Neural cell (in vitro differentiated cells): ENCODE measurements at regions not wholly inside any gene's neighbourhood (a gene's known extent, or its start where the extent isn't known, plus 50 kb on each side); places are given as distances from the start of the nearest gene placed in this dataset.

Experiments
- H2AFZ ChIP-seq: fragments of 200-600, 300-800 bp; sonication (generic), shearing (Covaris generic); 2 replicates; pipeline ENCODE4 v1.6.0; 2014; ENCODE audit warnings: low read depth, mild to moderate bottlenecking, antibody characterized with exemption, low read length, moderate library complexity
- H3F3A ChIP-seq: fragments of 200-600 bp; shearing (Covaris generic); 2 replicates; pipeline ENCODE4 v1.6.1; 2016; ENCODE audit warnings: mild to moderate bottlenecking, moderate library complexity, mixed read lengths, antibody characterized with exemption, low read length; ENCODE audit not compliant: insufficient read depth, poor library complexity, severe bottlenecking
- H3K27ac ChIP-seq: fragments of 200-600, 300-800 bp; sonication (generic), shearing (Covaris generic); 2 replicates; pipeline ENCODE4 v1.5.1; 2014; ENCODE audit warnings: mild to moderate bottlenecking, low read length, moderate library complexity
- H3K27me3 ChIP-seq: fragments of 300-800, 200-600 bp; sonication (generic), shearing (Covaris generic); 2 replicates; pipeline ENCODE4 v1.6.0; 2014; ENCODE audit warnings: mild to moderate bottlenecking, low read depth, low read length, moderate library complexity; ENCODE audit not compliant: insufficient read depth
- H3K36me3 ChIP-seq: fragments of 300-800, 200-600 bp; sonication (generic), shearing (Covaris generic); 2 replicates; pipeline ENCODE4 v1.5.1; 2014; ENCODE audit warnings: mild to moderate bottlenecking, antibody characterized with exemption, low read length, moderate library complexity; ENCODE audit not compliant: insufficient read depth
- H3K4me2 ChIP-seq: fragments of 300-800, 200-600 bp; sonication (generic), shearing (Covaris generic); 2 replicates; pipeline ENCODE4 v1.6.0; 2014; ENCODE audit warnings: mild to moderate bottlenecking, low read length
- H3K4me3 ChIP-seq: fragments of 300-800, 200-600 bp; sonication (generic), shearing (Covaris generic); 2 replicates; pipeline ENCODE4 v1.5.1; 2014; ENCODE audit warnings: mild to moderate bottlenecking, low read length, moderate library complexity
- H3K79me2 ChIP-seq: fragments of 200-600 bp; shearing (Covaris generic); replicated peaks from 2 replicates; pipeline ENCODE4 v1.6.0; 2014; ENCODE audit warnings: mild to moderate bottlenecking, low read length, moderate library complexity; ENCODE audit not compliant: insufficient read depth
- H3K9ac ChIP-seq: fragments of 300-800, 200-600 bp; sonication (generic), shearing (Covaris generic); 2 replicates; pipeline ENCODE4 v1.6.1; 2016; ENCODE audit warnings: mild to moderate bottlenecking, low read length, mixed read lengths
- H3K9me2 ChIP-seq: fragments of 200-600 bp; shearing (Covaris generic); 2 replicates; pipeline ENCODE4 v1.6.1; 2016; ENCODE audit warnings: mild to moderate bottlenecking, low read length, mixed read lengths; ENCODE audit not compliant: insufficient read depth
- H3K9me3 ChIP-seq: fragments of 200-600, 300-800 bp; sonication (generic), shearing (Covaris generic); 2 replicates; pipeline ENCODE4 v1.6.1; 2016; ENCODE audit warnings: mild to moderate bottlenecking, mixed run types, low read length, moderate library complexity, mixed read lengths
- H4K20me1 ChIP-seq: fragments of 200-600 bp; shearing (Covaris generic); 2 replicates; pipeline ENCODE4 v1.6.1; 2016; ENCODE audit warnings: mild to moderate bottlenecking, mixed run types; ENCODE audit not compliant: insufficient read depth
- EP300 ChIP-seq: fragments of 450-650 bp; conservative IDR thresholded peaks from 2 replicates; pipeline ENCODE4 v1.6.1; 2014; ENCODE audit warnings: antibody characterized with exemption, mild to moderate bottlenecking, moderate library complexity; ENCODE audit not compliant: poor library complexity, severe bottlenecking
- EZH2 ChIP-seq: fragments of 200-600, 300-800 bp; shearing (Covaris generic), sonication (generic); IDR thresholded peaks from 2 replicates; pipeline ENCODE4 v1.6.1; 2014; ENCODE audit warnings: antibody characterized with exemption, low read length, borderline replicate concordance, mild to moderate bottlenecking; ENCODE audit not compliant: insufficient read depth, poor library complexity, severe bottlenecking
- MXI1 ChIP-seq: fragments of 450-650 bp; conservative IDR thresholded peaks from 2 replicates; pipeline ENCODE4 v1.6.1; 2014; ENCODE audit warnings: antibody characterized with exemption, mild to moderate bottlenecking; ENCODE audit not compliant: poor library complexity, severe bottlenecking
- POLR2AphosphoS5 ChIP-seq: IDR thresholded peaks from 2 replicates; pipeline ENCODE4 v1.6.1; 2012
- RAD21 ChIP-seq: fragments of 450-650 bp; conservative IDR thresholded peaks from 2 replicates; pipeline ENCODE4 v1.6.1; 2014; ENCODE audit warnings: antibody characterized with exemption, mild to moderate bottlenecking, moderate library complexity
- SMC3 ChIP-seq: fragments of 450-650 bp; conservative IDR thresholded peaks from 2 replicates; pipeline ENCODE4 v1.6.1; 2014; ENCODE audit warnings: antibody characterized with exemption, mild to moderate bottlenecking, moderate library complexity; ENCODE audit not compliant: poor library complexity
- TAF1 ChIP-seq: IDR thresholded peaks from 2 replicates; pipeline ENCODE4 v1.6.1; 2012; ENCODE audit warnings: low read depth
- TF ChIP-seq, protein P1 (sequence below): IDR thresholded peaks from 2 replicates; pipeline ENCODE4 v1.6.1; 2012; ENCODE audit warnings: borderline replicate concordance
- TF ChIP-seq, protein P2 (sequence below): fragments of 450-650 bp; IDR thresholded peaks from 2 replicates; pipeline ENCODE4 v1.5.1; 2014; ENCODE audit warnings: antibody characterized with exemption, mild to moderate bottlenecking, moderate library complexity; ENCODE audit not compliant: poor library complexity, severe bottlenecking

DNA sequence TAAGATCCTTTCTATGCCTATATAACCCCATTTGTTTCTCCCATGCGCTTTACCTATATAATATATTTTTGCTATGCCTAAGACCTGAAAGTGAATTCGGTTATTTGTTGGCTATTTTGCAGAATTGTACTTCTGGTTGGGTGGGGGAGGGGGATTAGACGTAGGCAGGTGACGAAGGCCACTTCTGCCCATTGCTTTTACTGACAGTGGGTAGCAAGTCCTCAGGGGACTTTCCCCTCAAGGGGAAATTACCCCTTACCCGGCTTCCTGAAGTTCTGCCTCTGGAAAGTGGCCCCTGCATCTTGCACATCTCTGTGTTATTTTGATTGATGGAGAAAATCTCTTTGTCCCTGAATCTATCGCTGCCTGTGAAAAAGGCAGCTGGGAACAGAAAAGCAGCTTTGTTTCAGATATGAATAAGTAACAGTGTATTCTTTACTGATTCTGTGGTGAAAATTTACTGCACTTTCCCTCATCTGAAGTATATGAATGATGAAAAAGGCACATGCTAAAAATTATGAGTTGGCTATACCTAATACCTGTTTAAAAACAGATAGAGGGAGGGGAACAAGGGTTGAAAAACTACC lies 133.9 kb downstream of the UTRN start:
- H3K79me2 ChIP-seq, result no peaks in the 10 kb centered on the region
- no peaks in the 10 kb centered on the region for H3F3A ChIP-seq
- H3K4me2 ChIP-seq, result no peak overlapping the region
- no peaks in the 10 kb centered on the region for H3K9me3 ChIP-seq
- H3K9ac ChIP-seq, result no peak overlapping the region
- no peaks in the 10 kb centered on the region for H3K36me3 ChIP-seq
- H3K27ac ChIP-seq, result no peak overlapping the region
- H4K20me1 ChIP-seq, result no peaks in the 10 kb centered on the region
- H3K9me2 ChIP-seq, result no peaks in the 10 kb centered on the region
- TF ChIP-seq POLR2AphosphoS5 (no peak), EZH2 (no peak), RAD21 (no peak), SMC3 (no peak), EP300 (no peak), MXI1 (no peak), TAF1 (no peak)
- TF ChIP-seq, protein P1, sequence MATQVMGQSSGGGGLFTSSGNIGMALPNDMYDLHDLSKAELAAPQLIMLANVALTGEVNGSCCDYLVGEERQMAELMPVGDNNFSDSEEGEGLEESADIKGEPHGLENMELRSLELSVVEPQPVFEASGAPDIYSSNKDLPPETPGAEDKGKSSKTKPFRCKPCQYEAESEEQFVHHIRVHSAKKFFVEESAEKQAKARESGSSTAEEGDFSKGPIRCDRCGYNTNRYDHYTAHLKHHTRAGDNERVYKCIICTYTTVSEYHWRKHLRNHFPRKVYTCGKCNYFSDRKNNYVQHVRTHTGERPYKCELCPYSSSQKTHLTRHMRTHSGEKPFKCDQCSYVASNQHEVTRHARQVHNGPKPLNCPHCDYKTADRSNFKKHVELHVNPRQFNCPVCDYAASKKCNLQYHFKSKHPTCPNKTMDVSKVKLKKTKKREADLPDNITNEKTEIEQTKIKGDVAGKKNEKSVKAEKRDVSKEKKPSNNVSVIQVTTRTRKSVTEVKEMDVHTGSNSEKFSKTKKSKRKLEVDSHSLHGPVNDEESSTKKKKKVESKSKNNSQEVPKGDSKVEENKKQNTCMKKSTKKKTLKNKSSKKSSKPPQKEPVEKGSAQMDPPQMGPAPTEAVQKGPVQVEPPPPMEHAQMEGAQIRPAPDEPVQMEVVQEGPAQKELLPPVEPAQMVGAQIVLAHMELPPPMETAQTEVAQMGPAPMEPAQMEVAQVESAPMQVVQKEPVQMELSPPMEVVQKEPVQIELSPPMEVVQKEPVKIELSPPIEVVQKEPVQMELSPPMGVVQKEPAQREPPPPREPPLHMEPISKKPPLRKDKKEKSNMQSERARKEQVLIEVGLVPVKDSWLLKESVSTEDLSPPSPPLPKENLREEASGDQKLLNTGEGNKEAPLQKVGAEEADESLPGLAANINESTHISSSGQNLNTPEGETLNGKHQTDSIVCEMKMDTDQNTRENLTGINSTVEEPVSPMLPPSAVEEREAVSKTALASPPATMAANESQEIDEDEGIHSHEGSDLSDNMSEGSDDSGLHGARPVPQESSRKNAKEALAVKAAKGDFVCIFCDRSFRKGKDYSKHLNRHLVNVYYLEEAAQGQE, result no peak
- TF ChIP-seq, protein P2, sequence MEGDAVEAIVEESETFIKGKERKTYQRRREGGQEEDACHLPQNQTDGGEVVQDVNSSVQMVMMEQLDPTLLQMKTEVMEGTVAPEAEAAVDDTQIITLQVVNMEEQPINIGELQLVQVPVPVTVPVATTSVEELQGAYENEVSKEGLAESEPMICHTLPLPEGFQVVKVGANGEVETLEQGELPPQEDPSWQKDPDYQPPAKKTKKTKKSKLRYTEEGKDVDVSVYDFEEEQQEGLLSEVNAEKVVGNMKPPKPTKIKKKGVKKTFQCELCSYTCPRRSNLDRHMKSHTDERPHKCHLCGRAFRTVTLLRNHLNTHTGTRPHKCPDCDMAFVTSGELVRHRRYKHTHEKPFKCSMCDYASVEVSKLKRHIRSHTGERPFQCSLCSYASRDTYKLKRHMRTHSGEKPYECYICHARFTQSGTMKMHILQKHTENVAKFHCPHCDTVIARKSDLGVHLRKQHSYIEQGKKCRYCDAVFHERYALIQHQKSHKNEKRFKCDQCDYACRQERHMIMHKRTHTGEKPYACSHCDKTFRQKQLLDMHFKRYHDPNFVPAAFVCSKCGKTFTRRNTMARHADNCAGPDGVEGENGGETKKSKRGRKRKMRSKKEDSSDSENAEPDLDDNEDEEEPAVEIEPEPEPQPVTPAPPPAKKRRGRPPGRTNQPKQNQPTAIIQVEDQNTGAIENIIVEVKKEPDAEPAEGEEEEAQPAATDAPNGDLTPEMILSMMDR, result no peak
- H2AFZ ChIP-seq, result no peak overlapping the region
- H3K4me3 ChIP-seq, result no peak overlapping the region
- H3K27me3 ChIP-seq, result no peaks in the 10 kb centered on the region

DNA sequence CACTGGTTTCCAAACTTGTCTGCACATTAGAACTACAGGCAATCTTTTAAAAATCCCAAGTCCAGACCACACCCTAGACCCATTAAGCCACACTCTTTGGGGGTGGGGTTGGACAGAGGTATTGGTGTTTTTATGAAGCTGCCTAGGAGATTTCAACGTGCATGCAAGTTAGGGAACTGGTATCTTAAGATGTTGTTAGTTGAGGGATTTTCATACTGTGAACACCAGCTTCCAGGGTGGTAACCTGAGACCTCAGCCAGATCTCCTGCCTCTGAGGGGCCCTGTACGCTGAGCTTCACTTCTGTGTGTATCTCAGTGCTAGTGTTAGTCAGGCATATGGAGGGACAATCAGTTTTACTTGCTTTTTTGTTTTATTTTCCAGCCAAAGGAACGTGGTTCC lies 138.0 kb downstream of the UTRN start:
- TF ChIP-seq, protein P2, result no peak
- TF ChIP-seq POLR2AphosphoS5 (no peak), EZH2 (no peak), EP300 (no peak), MXI1 (no peak), TAF1 (no peak), SMC3 (no peak), RAD21 (no peak)
- TF ChIP-seq, protein P1, result no peak
- Histone ChIP-seq H3K9ac (no peak overlapping the region), H3K9me2 (no peaks in the 10 kb centered on the region), H2AFZ (no peak overlapping the region), H3K27ac (no peak overlapping the region), H3K79me2 (no peaks in the 10 kb centered on the region), H3K36me3 (no peaks in the 10 kb centered on the region), H3K27me3 (no peaks in the 10 kb centered on the region), H3K4me3 (no peak overlapping the region), H4K20me1 (no peaks in the 10 kb centered on the region), H3K9me3 (no peaks in the 10 kb centered on the region), H3K4me2 (no peak overlapping the region), H3F3A (no peaks in the 10 kb centered on the region)
